Epithelial cell of prostate (primary cell): ENCODE measurements at regions not wholly inside any gene's neighbourhood (a gene's known extent, or its start where the extent isn't known, plus 50 kb on each side); places are given as distances from the start of the nearest gene placed in this dataset.
"Not testable (repeated sequence)": the region's sequence is repeated elsewhere in the genome, so short reads cannot be mapped to it uniquely, and the experiment has no call there.

Experiments
- DNase-seq: peaks from one replicate; pipeline ENCODE4 v3.0.0-alpha.2; 2011; ENCODE audit warnings: low read depth, low spot score
- H3K27ac ChIP-seq: fragments of 450-650 bp; 2 replicates; pipeline ENCODE4 v1.5.1; 2017; ENCODE audit warnings: mild to moderate bottlenecking

GRCh38 chr2:13266166-13266565 is 549.4 kb downstream of the TRIB2 start:
- DNase-seq, result no peak

GRCh38 chr2:13284688-13285087 is 568.0 kb downstream of the TRIB2 start:
- no peak for DNase-seq

More at GRCh38 chr2:13266166-13266565, 549.4 kb downstream of the TRIB2 start:
- H3K27ac ChIP-seq, result no peak overlapping the region

DNA sequence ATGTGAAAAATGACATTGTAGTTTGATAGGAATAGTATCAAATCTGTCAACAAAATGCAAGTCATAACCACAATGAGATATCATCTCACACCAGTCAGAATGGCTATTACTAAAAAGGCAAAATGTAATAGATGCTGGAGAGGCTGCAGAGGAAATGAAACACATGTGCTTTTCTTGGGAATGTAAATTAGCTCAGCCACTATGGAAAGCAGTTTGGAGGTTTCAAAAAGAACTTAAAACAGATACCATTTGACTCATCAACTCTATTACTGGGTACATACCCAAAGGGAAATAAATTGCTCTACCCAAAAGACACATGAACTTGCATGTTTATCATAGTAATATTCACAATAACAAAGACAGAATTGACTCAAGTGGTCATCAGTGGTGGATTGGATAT is 572.6 kb downstream of the TRIB2 start:
- no peak for DNase-seq
- no peak overlapping the region for H3K27ac ChIP-seq

More at GRCh38 chr2:13284688-13285087, 568.0 kb downstream of the TRIB2 start:
- no peak overlapping the region for H3K27ac ChIP-seq

- not testable (repeated sequence) for DNase-seq
Observed at GRCh38 chr2:13308478-13308805, 591.7 kb downstream of the TRIB2 start.

GRCh38 chr2:13308989-13309388 is 592.3 kb downstream of the TRIB2 start:
- H3K27ac ChIP-seq, result no peak overlapping the region
- peak; percentile 43 for DNase-seq

More at GRCh38 chr2:13308478-13308805, 591.7 kb downstream of the TRIB2 start:
- H3K27ac ChIP-seq, result not testable (repeated sequence)

DNA sequence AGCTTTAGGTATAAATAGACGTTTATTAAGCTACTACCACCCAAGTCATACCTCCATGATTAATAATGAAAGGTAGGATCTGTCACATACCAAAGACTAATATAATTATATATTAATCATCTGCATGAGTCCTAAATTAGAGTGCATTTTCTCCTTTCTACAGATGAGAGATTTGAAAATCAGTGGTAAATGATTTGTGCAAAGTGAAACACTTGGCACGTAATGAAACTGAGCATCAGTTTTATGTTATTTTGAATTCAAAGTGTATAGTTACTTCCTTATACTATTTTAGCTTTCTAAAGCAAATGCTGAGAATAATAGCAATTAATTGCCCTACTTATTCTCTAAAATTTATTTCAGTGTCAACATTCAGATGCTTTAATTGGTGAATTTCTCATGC is 615.3 kb downstream of the TRIB2 start:
- DNase-seq, result no peak
- no peak overlapping the region for H3K27ac ChIP-seq

- peak; percentile 1 for DNase-seq
- not testable (repeated sequence) for H3K27ac ChIP-seq
Observed at GRCh38 chr2:13334071-13334470, 617.3 kb downstream of the TRIB2 start.

DNA sequence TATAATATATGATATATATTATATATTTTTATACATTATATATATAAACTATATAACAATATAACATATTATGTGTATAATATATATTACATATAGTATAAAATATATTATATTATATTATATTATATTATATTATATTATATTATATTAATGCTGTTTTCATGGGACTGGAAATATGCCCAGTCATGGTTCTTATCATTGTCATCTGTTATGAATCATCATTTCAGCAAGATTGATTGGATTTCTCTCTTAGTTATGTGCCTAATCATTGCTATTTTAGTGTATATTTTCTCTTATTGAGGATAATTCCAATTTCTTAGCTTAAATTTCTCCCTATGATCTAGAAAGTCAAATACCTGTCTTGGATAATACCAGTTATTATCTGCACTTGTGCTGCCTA is 617.8 kb downstream of the TRIB2 start:
- H3K27ac ChIP-seq, result no peak overlapping the region

DNA sequence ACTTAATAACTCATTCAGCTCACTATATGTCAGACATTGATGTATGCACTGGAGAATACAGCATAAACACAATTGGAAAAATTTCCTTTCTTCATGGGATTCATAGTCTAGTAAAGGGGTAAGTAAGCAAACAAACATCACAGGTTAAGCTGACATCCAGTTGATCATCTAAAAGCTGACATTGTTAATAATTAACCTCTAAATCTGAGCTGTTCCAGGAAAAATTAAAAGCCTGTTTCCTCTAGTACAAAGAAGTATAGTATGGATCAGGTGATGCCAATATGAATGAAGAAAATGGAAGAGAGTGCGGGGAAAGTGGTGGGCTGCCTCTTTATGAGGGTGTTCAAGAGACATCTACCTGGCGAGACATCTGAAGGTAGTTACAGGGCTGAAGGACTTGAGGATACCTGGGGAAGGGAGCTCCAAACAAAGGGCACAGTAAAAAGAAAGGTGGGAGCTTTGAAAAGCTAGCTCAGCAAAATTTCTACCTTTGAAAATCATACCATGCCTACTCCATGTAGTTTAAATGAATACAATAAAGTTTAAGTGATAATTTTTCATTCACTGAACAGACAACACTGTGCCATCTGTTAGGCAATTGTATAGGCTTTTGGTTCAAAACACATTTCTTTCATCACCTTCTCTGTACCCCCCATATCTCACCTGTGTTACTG is 619.3 kb downstream of the TRIB2 start:
- no peak for DNase-seq
- H3K27ac ChIP-seq, result no peak overlapping the region

More for the DNA sequence above, 617.8 kb downstream of the TRIB2 start:
- no peak for DNase-seq

DNA sequence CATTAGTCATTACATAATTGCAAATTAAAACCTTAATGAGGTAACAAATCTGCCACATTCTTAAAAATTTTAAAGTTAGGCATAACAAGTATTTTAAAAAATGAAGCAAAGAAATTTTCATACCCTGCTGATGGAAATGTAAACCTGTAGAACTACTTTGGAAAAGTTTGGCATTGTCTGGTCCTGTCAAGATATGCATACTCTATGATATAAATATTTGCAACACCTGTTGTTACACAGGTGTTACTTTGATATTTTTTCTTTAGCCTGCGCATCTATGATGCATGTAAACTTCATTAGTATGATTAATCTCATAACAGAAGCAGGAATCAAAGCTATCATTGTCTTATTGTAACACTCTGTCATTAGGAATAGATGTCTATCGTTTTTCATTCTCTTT is 634.3 kb downstream of the TRIB2 start:
- no peak for DNase-seq
- no peak overlapping the region for H3K27ac ChIP-seq

DNA sequence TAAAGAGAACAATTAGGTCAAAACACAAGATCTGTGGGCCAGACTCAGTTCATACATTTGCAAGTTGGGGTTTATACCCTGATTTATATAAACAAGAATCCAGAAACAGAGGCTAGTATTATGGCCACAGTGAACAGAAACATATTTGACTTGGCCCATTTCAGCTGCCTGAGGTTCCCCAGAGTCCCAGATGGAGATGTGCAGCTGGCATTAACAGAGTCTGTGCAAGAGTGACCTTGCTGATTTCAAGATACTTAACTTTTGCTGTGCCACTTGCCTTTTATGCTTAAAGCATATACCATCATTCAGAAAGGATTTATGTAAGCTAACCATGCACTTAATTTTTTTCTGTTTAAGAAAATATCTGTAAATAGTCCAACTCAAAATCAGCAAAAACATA is 636.3 kb downstream of the TRIB2 start:
- H3K27ac ChIP-seq, result no peak overlapping the region
- DNase-seq, result no peak

DNA sequence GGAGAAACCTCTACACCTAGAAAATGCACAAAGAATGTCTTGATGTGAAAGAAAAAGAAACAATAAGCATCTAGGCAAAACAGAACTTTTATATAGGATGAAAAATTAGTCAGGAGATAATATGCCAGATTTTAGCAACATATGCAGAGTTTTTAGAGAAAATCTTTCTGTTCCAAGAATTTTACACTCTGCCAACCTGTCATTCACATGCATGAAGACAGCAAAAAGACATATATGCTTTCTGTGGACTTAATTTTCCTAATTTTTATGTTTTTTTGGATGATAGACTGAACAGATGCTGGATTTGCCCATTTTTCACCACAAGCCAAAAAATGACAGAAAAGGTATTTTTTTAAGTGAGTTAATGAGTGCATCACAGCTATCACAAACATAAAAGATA is 637.3 kb downstream of the TRIB2 start:
- DNase-seq, result no peak
- H3K27ac ChIP-seq, result no peak overlapping the region

DNA sequence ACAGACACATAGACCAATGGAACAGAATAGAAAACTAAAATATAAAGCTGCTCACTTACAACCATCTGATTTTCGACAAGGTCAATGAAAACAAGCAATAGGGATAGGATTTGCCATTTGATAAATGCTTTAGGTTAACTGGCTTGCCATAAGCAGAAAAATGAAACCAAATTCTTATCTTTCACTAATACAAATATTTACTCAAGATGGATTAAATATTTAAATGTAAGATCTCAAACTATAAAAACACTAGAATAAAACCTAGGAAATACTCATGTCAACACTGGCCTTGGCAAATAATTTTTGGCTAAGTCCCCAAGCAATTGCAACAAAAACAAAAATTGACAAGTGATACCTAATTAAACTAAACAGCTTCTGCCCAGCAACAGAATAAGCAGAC is 665.2 kb downstream of the TRIB2 start:
- DNase-seq, H3K27ac ChIP-seq: not testable (repeated sequence)

DNA sequence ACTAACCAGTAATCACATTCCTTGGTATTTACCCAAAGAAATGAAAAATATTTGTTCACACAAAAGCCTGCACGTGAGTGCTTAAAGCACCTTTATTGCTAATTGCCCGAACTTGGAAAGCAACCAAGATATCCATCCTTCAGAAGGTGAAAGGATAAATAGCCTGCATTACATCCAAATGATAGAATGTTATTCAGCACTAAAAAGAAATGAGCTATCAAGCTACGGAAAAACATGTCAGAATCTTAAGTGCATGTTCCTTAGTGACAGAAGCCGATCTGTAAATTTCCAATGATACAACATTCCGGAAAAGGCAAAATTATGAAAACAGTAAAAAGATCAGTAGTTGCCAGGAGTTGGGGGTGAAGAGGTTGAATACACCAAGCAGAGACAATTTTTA is 672.4 kb downstream of the TRIB2 start:
- not testable (repeated sequence) for H3K27ac ChIP-seq, DNase-seq

GRCh38 chr2:13390676-13391075 is 673.9 kb downstream of the TRIB2 start:
- no peak for DNase-seq
- no peak overlapping the region for H3K27ac ChIP-seq

- H3K27ac ChIP-seq, result no peak overlapping the region
- no peak for DNase-seq
Observed at GRCh38 chr2:13401312-13401711, 684.6 kb downstream of the TRIB2 start.

DNA sequence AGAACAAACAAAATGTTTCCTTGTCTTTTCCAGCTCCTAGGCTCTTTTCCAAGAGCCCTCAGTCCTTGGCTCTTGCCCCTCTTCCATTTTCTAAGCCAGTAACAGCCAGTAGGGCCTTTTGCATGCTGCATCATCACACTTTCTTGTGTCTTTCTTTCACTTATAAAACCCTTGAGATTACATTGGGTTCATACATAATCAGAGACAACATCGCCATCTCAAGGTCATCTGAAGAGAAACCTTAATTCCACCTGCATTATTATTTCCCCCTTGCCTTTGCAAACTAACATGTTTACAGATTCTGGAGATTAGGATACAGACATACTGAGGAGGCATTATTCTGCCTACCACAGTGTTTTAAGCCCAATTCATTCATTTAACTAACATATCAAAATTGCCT is 697.3 kb downstream of the TRIB2 start:
- no peak overlapping the region for H3K27ac ChIP-seq
- no peak for DNase-seq

DNA sequence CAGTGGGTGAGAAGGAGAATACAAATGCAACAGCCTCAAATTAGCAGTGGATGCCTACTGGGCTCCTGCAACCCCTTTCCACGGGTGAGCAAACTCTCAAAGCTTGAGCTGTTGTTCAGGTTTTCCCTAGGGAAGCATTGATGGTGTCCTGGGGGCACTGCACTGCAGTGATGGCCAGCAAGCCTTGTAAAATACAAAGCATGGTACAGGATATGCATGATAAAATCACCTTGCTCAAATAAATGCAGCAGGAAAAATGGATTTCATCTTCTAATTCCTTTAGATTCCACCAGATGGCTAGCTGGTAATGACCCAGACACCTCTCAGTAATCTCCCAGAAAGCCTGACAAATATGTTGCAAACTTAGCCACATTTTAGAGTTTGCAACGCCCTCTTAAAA is 698.2 kb downstream of the TRIB2 start:
- no peak overlapping the region for H3K27ac ChIP-seq
- DNase-seq, result no peak

DNA sequence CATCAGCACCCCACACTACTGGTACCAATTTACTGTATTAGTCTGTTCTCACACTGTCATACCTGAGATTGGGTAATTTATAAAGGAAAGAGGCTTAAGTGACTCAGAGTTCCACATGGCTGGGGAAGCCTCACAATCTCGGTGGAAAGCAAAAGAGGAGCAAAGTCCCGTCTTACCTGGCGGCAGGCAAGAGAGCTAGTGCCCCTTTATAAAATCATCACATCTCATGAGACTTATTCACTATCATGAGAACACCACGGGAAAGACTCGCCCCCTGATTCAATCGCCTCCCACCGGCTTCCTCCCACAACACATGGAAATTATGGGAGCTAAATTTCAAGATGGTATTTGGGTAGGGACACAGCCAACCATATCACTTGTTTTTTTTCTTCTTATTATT is 717.2 kb downstream of the TRIB2 start:
- DNase-seq, result no peak
- H3K27ac ChIP-seq, result no peak overlapping the region

GRCh38 chr2:13443554-13444261 is 727.0 kb downstream of the TRIB2 start:
- not testable (repeated sequence) for H3K27ac ChIP-seq, DNase-seq

- no peak for DNase-seq
Observed at GRCh38 chr2:13462464-13462863, 745.7 kb downstream of the TRIB2 start.

DNA sequence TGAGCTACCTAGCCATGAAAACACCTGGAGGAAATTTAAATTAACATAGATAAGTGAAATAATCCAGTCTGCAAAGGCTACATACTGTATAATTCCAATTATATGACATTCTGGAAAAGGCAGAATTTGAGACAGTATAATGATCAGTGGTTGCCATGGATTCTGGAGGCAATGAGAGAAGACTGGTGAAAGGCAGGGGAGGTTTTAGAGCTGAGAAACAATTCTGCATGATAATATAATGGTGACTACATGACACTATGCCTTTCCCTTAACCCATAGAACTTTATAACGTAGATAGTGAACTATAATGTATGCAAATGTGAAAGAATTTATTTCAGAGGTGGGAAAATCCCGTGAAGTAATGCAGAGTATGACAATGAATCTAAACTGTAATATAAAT is 749.3 kb downstream of the TRIB2 start:
- no peak overlapping the region for H3K27ac ChIP-seq

More at GRCh38 chr2:13462464-13462863, 745.7 kb downstream of the TRIB2 start:
- H3K27ac ChIP-seq, result no peak overlapping the region

More for the DNA sequence above, 749.3 kb downstream of the TRIB2 start:
- no peak for DNase-seq
